IMR-90 (cell line): ENCODE measurements at regions not wholly inside any gene's neighbourhood (a gene's known extent, or its start where the extent isn't known, plus 50 kb on each side); places are given as distances from the start of the nearest gene placed in this dataset.

ENCODE experiments used
- CEBPB ChIP-seq: IDR thresholded peaks from 2 replicates; pipeline ENCODE4 v1.6.1; 2012; ENCODE audit warnings: low read depth, low read length, improper control_type of control experiment
- CTCF ChIP-seq: conservative IDR thresholded peaks from 2 replicates; pipeline ENCODE4 v1.5.1; 2012; ENCODE audit warnings: mild to moderate bottlenecking, low read depth, low read length, improper control_type of control experiment
- FOS ChIP-seq: fragments of 150-350 bp; IDR thresholded peaks from 2 replicates; pipeline ENCODE4 v1.6.1; 2016; ENCODE audit warnings: low read depth, low read length
- POLR2A ChIP-seq: IDR thresholded peaks from 2 replicates; pipeline ENCODE4 v1.6.1; 2012; ENCODE audit warnings: mild to moderate bottlenecking, low read depth, low read length
- RCOR1 ChIP-seq: IDR thresholded peaks from 2 replicates; pipeline ENCODE4 v1.6.1; 2012; ENCODE audit warnings: mild to moderate bottlenecking, low read length, improper control_type of control experiment; ENCODE audit not compliant: insufficient replicate concordance
- RFX5 ChIP-seq: IDR thresholded peaks from 2 replicates; pipeline ENCODE4 v1.8.0; 2012; ENCODE audit warnings: low read depth, mild to moderate bottlenecking, low read length, moderate library complexity

GRCh38 chr4:32119907-32120306 is 1399.7 kb downstream of the PCDH7 start:
- TF ChIP-seq POLR2A (no peak), CTCF (no peak), FOS (no peak), CEBPB (no peak), RFX5 (no peak), RCOR1 (no peak)
